DOHH2 (cell line): ENCODE measurements at regions not wholly inside any gene's neighbourhood (a gene's known extent, or its start where the extent isn't known, plus 50 kb on each side); places are given as distances from the start of the nearest gene placed in this dataset.

Source experiments
- H3F3A ChIP-seq: fragments of 200-600 bp; sonication (generic), shearing (Covaris generic); 2 replicates; pipeline ENCODE4 v1.6.0; 2016; ENCODE audit warnings: antibody characterized with exemption, mild to moderate bottlenecking; ENCODE audit not compliant: control insufficient read depth, insufficient read depth
- H3K27ac ChIP-seq: fragments of 200-600 bp; sonication (generic); 2 replicates; pipeline ENCODE4 v1.5.1; 2014; ENCODE audit warnings: low read depth, mild to moderate bottlenecking, low read length, moderate library complexity
- H3K27me3 ChIP-seq: fragments of 200-600 bp; sonication (generic); 2 replicates; pipeline ENCODE4 v1.6.1; 2014; ENCODE audit warnings: mild to moderate bottlenecking, low read length, mixed read lengths; ENCODE audit not compliant: control insufficient read depth
- H3K36me3 ChIP-seq: fragments of 200-600 bp; sonication (generic); 2 replicates; pipeline ENCODE4 v1.6.1; 2014; ENCODE audit warnings: mild to moderate bottlenecking, low read length, moderate library complexity, mixed read lengths; ENCODE audit not compliant: control insufficient read depth
- H3K4me1 ChIP-seq: fragments of 200-600 bp; sonication (generic); 2 replicates; pipeline ENCODE4 v1.6.1; 2014; ENCODE audit warnings: mild to moderate bottlenecking, low read length, mixed read lengths; ENCODE audit not compliant: control insufficient read depth
- H3K4me2 ChIP-seq: fragments of 200-600 bp; sonication (generic); 2 replicates; pipeline ENCODE4 v1.6.0; 2014; ENCODE audit warnings: mild to moderate bottlenecking, low read length, moderate library complexity
- H3K4me3 ChIP-seq: fragments of 200-600 bp; sonication (generic); 2 replicates; pipeline ENCODE4 v1.5.1; 2014; ENCODE audit warnings: mild to moderate bottlenecking, low read length, mixed read lengths
- H3K79me2 ChIP-seq: fragments of 200-600 bp; sonication (generic); 2 replicates; pipeline ENCODE4 v1.6.1; 2014; ENCODE audit warnings: mild to moderate bottlenecking, low read length, mixed read lengths; ENCODE audit not compliant: control insufficient read depth
- H3K9me2 ChIP-seq: fragments of 200-600 bp; sonication (generic); replicated peaks from 2 replicates; pipeline ENCODE4 v1.6.1; 2014; ENCODE audit warnings: mild to moderate bottlenecking, low read length, mixed read lengths; ENCODE audit not compliant: control insufficient read depth
- H3K9me3 ChIP-seq: fragments of 200-600 bp; sonication (generic); 2 replicates; pipeline ENCODE4 v1.6.1; 2014; ENCODE audit warnings: antibody characterized with exemption, low read length, mixed read lengths; ENCODE audit not compliant: control insufficient read depth, insufficient read depth
- H4K20me1 ChIP-seq: fragments of 200-600 bp; sonication (generic); 2 replicates; pipeline ENCODE4 v1.6.0; 2014; ENCODE audit warnings: low read depth, mild to moderate bottlenecking, antibody characterized with exemption, low read length, moderate library complexity; ENCODE audit not compliant: control insufficient read depth, insufficient read depth
- EZH2phosphoT487 ChIP-seq: fragments of 200-600 bp; sonication (generic); IDR thresholded peaks from 2 replicates; pipeline ENCODE4 v1.6.1; 2017; ENCODE audit warnings: borderline replicate concordance, mild to moderate bottlenecking, antibody characterized with exemption, low read length, moderate library complexity, mixed read lengths
- TF ChIP-seq, protein P1 (sequence below): fragments of 200-600 bp; sonication (generic); IDR thresholded peaks from one replicate; pipeline ENCODE4 v1.5.1; 2014; ENCODE audit warnings: antibody characterized with exemption, mild to moderate bottlenecking, low read depth, low read length; ENCODE audit not compliant: poor library complexity, severe bottlenecking

DNA sequence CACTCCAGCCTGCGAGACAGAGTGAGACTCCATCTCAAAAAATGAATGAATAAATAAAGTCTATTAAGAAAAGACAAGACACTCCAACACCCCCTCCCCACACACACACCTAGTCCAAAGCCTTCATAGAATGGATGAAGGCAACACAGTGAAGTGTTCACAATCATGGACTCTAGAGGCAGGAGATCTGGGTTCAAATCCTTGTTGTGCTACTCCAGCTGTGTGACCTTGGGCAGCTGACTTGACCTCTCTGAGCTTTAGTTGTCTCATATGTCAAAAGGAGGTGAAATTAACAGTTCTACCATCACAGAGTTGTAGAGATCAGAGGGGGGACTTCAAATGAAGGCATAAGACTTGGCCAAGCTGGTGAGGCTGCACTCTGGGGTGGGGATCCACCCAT lies 95.8 kb upstream of the MAP1LC3B2 start:
- Histone ChIP-seq H3K4me3 (no peak overlapping the region), H3K36me3 (no peaks in the 10 kb centered on the region), H3K4me1 (no peaks in the 10 kb centered on the region), H3K27me3 (no peaks in the 10 kb centered on the region), H3K9me3 (no peaks in the 10 kb centered on the region), H4K20me1 (no peaks in the 10 kb centered on the region), H3K9me2 (no peaks in the 10 kb centered on the region), H3K79me2 (no peaks in the 10 kb centered on the region), H3K27ac (no peak overlapping the region), H3F3A (no peaks in the 10 kb centered on the region), H3K4me2 (no peak overlapping the region)
- TF ChIP-seq, protein P1, sequence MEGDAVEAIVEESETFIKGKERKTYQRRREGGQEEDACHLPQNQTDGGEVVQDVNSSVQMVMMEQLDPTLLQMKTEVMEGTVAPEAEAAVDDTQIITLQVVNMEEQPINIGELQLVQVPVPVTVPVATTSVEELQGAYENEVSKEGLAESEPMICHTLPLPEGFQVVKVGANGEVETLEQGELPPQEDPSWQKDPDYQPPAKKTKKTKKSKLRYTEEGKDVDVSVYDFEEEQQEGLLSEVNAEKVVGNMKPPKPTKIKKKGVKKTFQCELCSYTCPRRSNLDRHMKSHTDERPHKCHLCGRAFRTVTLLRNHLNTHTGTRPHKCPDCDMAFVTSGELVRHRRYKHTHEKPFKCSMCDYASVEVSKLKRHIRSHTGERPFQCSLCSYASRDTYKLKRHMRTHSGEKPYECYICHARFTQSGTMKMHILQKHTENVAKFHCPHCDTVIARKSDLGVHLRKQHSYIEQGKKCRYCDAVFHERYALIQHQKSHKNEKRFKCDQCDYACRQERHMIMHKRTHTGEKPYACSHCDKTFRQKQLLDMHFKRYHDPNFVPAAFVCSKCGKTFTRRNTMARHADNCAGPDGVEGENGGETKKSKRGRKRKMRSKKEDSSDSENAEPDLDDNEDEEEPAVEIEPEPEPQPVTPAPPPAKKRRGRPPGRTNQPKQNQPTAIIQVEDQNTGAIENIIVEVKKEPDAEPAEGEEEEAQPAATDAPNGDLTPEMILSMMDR, result no peak
- no peak for TF ChIP-seq EZH2phosphoT487

DNA sequence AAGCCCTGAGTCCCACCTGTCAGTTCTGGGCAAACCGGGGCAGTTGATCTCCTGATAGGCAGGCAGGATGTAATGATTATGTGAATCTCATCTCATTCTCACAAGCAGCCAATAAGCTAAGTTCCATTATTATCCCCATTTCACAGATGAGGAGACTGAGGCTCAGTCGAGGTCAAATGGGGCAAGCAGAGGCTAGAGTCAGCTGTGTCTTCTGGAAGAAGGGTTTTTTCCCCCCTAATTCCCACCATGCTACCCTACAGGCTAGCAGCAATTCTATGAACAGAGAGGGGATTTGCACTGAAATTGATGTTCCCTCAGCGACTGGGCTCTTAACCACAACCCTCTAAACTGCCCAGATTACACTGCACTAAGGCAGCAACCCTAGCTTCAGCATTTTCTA lies 93.8 kb upstream of the MAP1LC3B2 start:
- no peaks in the 10 kb centered on the region for H3K27me3 ChIP-seq
- H3K4me2 ChIP-seq, result no peak overlapping the region
- no peaks in the 10 kb centered on the region for H4K20me1 ChIP-seq
- H3F3A ChIP-seq, result no peaks in the 10 kb centered on the region
- H3K4me1 ChIP-seq, result no peaks in the 10 kb centered on the region
- no peaks in the 10 kb centered on the region for H3K36me3 ChIP-seq
- H3K27ac ChIP-seq, result no peak overlapping the region
- H3K9me2 ChIP-seq, result no peaks in the 10 kb centered on the region
- H3K79me2 ChIP-seq, result no peaks in the 10 kb centered on the region
- no peaks in the 10 kb centered on the region for H3K9me3 ChIP-seq
- no peak overlapping the region for H3K4me3 ChIP-seq
- TF ChIP-seq EZH2phosphoT487, result no peak

DNA sequence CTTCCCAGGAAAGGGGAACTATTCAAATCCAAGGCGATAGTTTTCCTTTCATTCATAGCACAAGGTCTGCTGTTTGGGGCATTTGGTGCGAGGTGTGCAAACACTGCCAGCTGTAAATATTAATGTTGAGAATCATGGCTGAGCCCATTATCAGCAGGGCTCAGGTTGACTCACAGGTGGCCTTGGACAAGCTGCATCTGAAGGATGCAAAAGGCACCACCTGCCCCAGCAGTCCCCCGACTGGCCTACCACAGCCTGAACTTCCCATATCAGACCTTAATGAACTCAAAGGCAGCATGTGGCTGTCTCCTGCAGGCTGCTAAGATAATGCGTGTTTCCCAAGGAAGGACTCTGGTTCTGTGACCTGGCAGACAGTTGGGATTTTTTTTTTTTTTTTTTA lies 93.3 kb upstream of the MAP1LC3B2 start:
- Histone ChIP-seq H4K20me1 (no peaks in the 10 kb centered on the region), H3K4me3 (no peak overlapping the region), H3K9me2 (no peaks in the 10 kb centered on the region), H3K4me2 (no peak overlapping the region), H3K27ac (no peak overlapping the region), H3K79me2 (no peaks in the 10 kb centered on the region), H3F3A (no peaks in the 10 kb centered on the region), H3K36me3 (no peaks in the 10 kb centered on the region), H3K9me3 (no peaks in the 10 kb centered on the region), H3K4me1 (no peaks in the 10 kb centered on the region), H3K27me3 (no peaks in the 10 kb centered on the region)
- TF ChIP-seq, protein P1, result no peak

DNA sequence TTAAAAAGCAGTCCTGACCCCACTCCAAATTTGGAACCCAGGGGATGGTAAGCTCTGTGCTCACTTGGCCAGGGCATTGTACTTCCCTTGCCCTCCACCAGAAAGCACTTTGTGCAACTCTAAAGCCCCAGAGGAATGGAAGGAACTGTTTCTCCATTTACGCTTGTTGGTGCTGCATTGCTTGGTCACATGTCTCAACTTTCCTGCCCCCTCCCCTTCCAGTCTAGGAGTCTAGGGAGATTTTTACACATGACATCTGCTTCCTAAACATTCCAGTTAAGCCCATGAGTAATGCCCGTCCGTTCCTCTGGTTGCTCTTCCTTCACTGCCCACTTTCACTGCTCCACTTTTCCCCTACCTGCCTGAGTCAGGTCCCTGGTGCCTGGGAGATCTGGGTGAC lies 92.6 kb upstream of the MAP1LC3B2 start:
- Histone ChIP-seq H3K27ac (no peak overlapping the region), H3K79me2 (no peaks in the 10 kb centered on the region), H3K4me2 (no peak overlapping the region), H3K4me1 (no peaks in the 10 kb centered on the region), H3F3A (no peaks in the 10 kb centered on the region), H3K4me3 (no peak overlapping the region), H3K9me2 (no peaks in the 10 kb centered on the region), H4K20me1 (no peaks in the 10 kb centered on the region), H3K36me3 (no peaks in the 10 kb centered on the region), H3K9me3 (no peaks in the 10 kb centered on the region), H3K27me3 (no peaks in the 10 kb centered on the region)
- no peak for TF ChIP-seq EZH2phosphoT487
- TF ChIP-seq, protein P1, result no peak
